Activated CD8-positive, alpha-beta memory T cell treated with anti-CD3 and anti-CD28 coated beads, Interleukin-2, amount 50 U/mL, for 48 hours (primary cell): ENCODE measurements at regions not wholly inside any gene's neighbourhood (a gene's known extent, or its start where the extent isn't known, plus 50 kb on each side); places are given as distances from the start of the nearest gene placed in this dataset.
"Not testable (repeated sequence)": the region's sequence is repeated elsewhere in the genome, so short reads cannot be mapped to it uniquely, and the experiment has no call there.

Experiments used
- DNase-seq: peaks from one replicate; pipeline ENCODE4 v3.0.0-alpha.2; 2020

- DNase-seq = no peak
Measured at GRCh38 chr11:104774578-104774977, 123.7 kb downstream of the CASP12 start.

GRCh38 chr11:104772806-104773241, 125.4 kb downstream of the CASP12 start:
- DNase-seq = no peak

GRCh38 chr11:104771763-104772162, 126.5 kb downstream of the CASP12 start:
- no peak for DNase-seq

- not testable (repeated sequence) for DNase-seq
Measured at GRCh38 chr11:104771046-104771445, 127.2 kb downstream of the CASP12 start.

GRCh38 chr11:104765401-104766095, 132.7 kb downstream of the CASP12 start:
- no peak for DNase-seq

- DNase-seq = no peak
Measured at GRCh38 chr11:104764710-104765045, 133.6 kb downstream of the CASP12 start.

- no peak for DNase-seq
Measured at GRCh38 chr11:104763930-104764709, 134.1 kb downstream of the CASP12 start.

GRCh38 chr11:104761511-104761910, 136.7 kb downstream of the CASP12 start:
- no peak for DNase-seq

- DNase-seq = no peak
Measured at GRCh38 chr11:104759464-104759863, 138.8 kb downstream of the CASP12 start.

GRCh38 chr11:104738918-104739317, 159.3 kb downstream of the CASP12 start:
- no peak for DNase-seq

- no peak for DNase-seq
Measured at GRCh38 chr11:104738208-104738607, 160.1 kb downstream of the CASP12 start.

- no peak for DNase-seq
Measured at GRCh38 chr11:104736502-104736901, 161.8 kb downstream of the CASP12 start.

GRCh38 chr11:104734998-104735397, 163.3 kb downstream of the CASP12 start:
- DNase-seq = no peak

GRCh38 chr11:104731890-104732289, 166.4 kb downstream of the CASP12 start:
- no peak for DNase-seq

- no peak for DNase-seq
Measured at GRCh38 chr11:104728927-104729326, 169.3 kb downstream of the CASP12 start.

GRCh38 chr11:104727768-104728167, 170.5 kb downstream of the CASP12 start:
- no peak for DNase-seq

GRCh38 chr11:104727095-104727494, 171.2 kb downstream of the CASP12 start:
- DNase-seq = no peak

- DNase-seq = no peak
Measured at GRCh38 chr11:104725796-104726408, 172.4 kb downstream of the CASP12 start.

GRCh38 chr11:104713401-104713800, 184.9 kb downstream of the CASP12 start:
- no peak for DNase-seq

- peak; percentile 60 for DNase-seq
Measured at GRCh38 chr11:104705490-104706190, 192.6 kb downstream of the CASP12 start.

GRCh38 chr11:104704888-104705287, 193.4 kb downstream of the CASP12 start:
- no peak for DNase-seq

- no peak for DNase-seq
Measured at GRCh38 chr11:104704146-104704830, 194.0 kb downstream of the CASP12 start.

GRCh38 chr11:104700609-104701008, 197.7 kb downstream of the CASP12 start:
- no peak for DNase-seq
